ENCODE measurements at regions not wholly inside any gene's neighbourhood (a gene's known extent, or its start where the extent isn't known, plus 50 kb on each side); places are given as distances from the start of the nearest gene placed in this dataset.

DNA sequence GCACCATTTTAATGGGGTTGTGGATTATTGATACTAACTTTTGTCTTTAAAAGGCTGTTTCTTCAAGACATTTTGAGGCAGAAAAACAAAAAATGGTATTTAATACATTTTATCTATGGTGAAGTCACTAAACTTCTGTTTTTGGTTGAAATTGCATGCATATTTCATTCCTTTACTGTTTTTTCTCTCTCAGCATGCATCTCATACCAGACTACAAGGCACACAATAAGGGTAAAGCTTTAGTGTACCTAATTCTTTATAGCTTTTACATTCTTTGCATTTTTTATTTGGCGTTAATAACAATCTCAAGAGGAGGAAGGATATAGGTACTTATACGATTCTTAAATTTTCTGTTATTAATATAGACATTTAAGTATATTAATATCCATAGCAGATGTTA is 151.0 kb upstream of the DKK2 start:
- TF ChIP-seq, protein P1, sequence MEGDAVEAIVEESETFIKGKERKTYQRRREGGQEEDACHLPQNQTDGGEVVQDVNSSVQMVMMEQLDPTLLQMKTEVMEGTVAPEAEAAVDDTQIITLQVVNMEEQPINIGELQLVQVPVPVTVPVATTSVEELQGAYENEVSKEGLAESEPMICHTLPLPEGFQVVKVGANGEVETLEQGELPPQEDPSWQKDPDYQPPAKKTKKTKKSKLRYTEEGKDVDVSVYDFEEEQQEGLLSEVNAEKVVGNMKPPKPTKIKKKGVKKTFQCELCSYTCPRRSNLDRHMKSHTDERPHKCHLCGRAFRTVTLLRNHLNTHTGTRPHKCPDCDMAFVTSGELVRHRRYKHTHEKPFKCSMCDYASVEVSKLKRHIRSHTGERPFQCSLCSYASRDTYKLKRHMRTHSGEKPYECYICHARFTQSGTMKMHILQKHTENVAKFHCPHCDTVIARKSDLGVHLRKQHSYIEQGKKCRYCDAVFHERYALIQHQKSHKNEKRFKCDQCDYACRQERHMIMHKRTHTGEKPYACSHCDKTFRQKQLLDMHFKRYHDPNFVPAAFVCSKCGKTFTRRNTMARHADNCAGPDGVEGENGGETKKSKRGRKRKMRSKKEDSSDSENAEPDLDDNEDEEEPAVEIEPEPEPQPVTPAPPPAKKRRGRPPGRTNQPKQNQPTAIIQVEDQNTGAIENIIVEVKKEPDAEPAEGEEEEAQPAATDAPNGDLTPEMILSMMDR (IDR thresholded peaks at IDR 0.05) = no peak
- Histone ChIP-seq H3K36me3 (no peaks in the 10 kb centered on the region), H3K4me3 (no peak overlapping the region), H3K27me3 (no peaks in the 10 kb centered on the region), H3K27ac (no peak overlapping the region), H3K9me3 (no peaks in the 10 kb centered on the region), H3K4me1 (no peaks in the 10 kb centered on the region)
- DNase-seq = no peak
- intact Hi-C loops (cut with DNase I; ENCODE audit: low total_unique reads) = no loop called here

DNA sequence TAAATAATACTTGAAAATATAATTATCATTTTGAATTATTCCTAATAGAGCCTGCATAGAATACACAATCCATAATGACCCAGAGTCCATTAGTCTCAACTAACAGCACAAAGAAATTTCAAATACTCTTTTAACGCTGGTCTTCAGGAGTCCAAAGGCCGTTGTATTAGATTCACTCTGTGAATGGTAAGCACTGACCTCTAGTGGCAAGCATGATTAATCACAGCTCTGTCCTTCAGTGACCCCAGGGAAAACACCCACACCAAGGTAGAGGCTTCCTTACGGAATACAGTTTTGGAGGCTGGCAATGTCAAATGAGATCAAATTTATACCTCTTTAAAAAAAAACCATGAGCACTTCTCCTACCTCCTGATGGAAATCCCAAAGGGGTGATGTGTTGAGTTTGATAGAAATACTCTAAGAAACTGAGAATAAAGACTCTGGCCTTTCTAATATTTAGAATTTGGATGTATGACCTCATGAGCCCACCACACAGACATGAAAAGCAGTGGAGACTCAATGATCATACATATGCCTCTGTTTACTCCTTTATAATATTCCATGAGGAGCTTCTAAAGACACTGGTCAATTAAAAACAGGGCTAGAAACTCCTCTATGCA is 147.2 kb upstream of the DKK2 start:
- no peak overlapping the region for H3K4me3 ChIP-seq
- DNase-seq = no peak
- intact Hi-C loops (cut with DNase I; ENCODE audit: low total_unique reads) = no loop called here
- H3K27me3 ChIP-seq = no peaks in the 10 kb centered on the region
- no peaks in the 10 kb centered on the region for H3K36me3 ChIP-seq
- H3K4me1 ChIP-seq = no peaks in the 10 kb centered on the region
- H3K9me3 ChIP-seq = no peaks in the 10 kb centered on the region
- TF ChIP-seq, protein P1 (IDR thresholded peaks at IDR 0.05) = peak; percentile 67 to 71
- no peak overlapping the region for H3K27ac ChIP-seq

DNA sequence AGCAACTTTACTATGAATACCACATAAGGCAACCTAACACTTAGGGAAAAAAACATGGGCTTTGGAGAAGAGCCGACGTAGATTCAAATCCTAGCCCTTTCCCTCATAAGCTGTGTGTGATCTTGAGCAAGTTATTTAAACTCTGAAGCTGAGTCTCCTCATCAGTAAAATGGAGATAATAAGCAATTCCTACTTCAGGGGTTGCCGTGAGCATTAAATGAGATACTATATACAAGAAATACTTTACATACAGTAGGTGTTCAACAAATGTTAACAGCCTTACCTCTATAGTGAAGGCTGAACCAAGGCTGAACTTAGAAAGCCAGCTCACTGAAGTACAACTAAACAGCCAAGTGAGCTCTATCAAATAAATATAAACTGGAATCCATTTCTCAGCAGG is 146.2 kb upstream of the DKK2 start:
- Histone ChIP-seq H3K9me3 (no peaks in the 10 kb centered on the region), H3K4me1 (no peaks in the 10 kb centered on the region), H3K4me3 (no peak overlapping the region), H3K27me3 (no peaks in the 10 kb centered on the region), H3K36me3 (no peaks in the 10 kb centered on the region), H3K27ac (no peak overlapping the region)
- intact Hi-C loops (cut with DNase I; ENCODE audit: low total_unique reads) = no loop called here
- no peak for DNase-seq
- TF ChIP-seq, protein P1 (IDR thresholded peaks at IDR 0.05) = no peak

DNA sequence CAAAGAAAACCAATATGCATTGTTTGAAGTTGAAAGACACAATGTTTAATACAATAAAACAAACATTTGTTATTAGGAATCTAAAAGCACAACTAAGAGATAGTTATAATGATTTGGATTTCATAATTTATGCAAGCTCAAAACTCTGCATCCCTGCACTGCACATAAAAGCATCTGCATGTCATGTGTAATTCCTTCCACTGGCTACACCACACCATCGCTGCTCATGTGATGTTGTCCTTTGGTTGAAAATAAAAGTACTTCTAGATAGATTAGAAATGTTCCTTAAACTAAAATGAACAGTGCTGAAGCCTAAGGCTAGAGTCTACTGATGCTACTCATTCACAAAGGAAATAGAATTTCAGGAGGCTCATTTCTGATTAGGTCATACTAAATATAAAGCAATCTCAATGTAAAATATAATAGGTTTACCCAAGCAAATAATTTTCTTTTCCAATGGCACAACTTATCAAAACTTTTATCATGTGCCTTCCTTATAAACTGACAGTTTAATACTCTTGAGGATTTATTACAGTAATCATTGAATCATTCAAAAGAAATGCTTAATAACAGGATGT is 130.8 kb upstream of the DKK2 start:
- Histone ChIP-seq H3K36me3 (no peaks in the 10 kb centered on the region), H3K9me3 (peaks cover 0 to 12% (median 8%) of the 10 kb centered on the region in 3 donors), H3K27me3 (no peaks in the 10 kb centered on the region), H3K27ac (no peak overlapping the region), H3K4me1 (no peaks in the 10 kb centered on the region), H3K4me3 (no peak overlapping the region)
- no peak for DNase-seq
- intact Hi-C loops (cut with DNase I; ENCODE audit: low total_unique reads) = no loop called here
- TF ChIP-seq, protein P1 (IDR thresholded peaks at IDR 0.05) = no peak

DNA sequence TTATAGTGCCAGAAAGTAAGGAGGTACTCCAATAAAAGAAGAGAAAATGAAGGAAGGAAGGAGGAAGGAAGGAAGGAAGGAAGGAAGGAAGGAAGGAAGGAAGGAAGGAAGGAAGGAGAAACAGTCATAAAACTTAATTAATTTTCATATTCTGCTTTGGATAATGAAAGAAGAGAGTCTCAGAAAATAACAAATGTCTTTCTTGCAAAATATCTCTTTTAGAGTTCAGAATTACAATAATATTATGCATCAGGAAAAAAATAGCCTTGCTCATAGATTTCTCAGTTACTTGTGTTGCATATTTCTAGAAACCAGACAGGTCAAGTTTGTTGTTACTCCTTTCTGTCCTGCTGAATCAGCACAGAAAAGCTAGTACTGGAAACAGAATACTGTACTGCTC is 130.1 kb upstream of the DKK2 start:
- no peak overlapping the region for H3K4me3 ChIP-seq
- H3K27me3 ChIP-seq = no peaks in the 10 kb centered on the region
- H3K36me3 ChIP-seq = no peaks in the 10 kb centered on the region
- intact Hi-C loops (cut with DNase I; ENCODE audit: low total_unique reads) = no loop called here
- TF ChIP-seq, protein P1 (IDR thresholded peaks at IDR 0.05) = no peak
- no peaks in the 10 kb centered on the region for H3K4me1 ChIP-seq
- no peak overlapping the region for H3K27ac ChIP-seq
- peaks cover 0 to 12% (median 8%) of the 10 kb centered on the region in 3 donors for H3K9me3 ChIP-seq
- DNase-seq = no peak
